Naive thymus-derived CD4-positive, alpha-beta T cell (primary cell): ENCODE measurements at regions not wholly inside any gene's neighbourhood (a gene's known extent, or its start where the extent isn't known, plus 50 kb on each side); places are given as distances from the start of the nearest gene placed in this dataset.

Experiments used
- ATAC-seq: fragments of 150-1000 bp; cut with Tn5 transposase; 2 replicates; pipeline ENCODE4 v1.10.0; 2021; ENCODE audit warnings: mild to moderate bottlenecking, moderate library complexity
- CTCF ChIA-PET: fragments of 350-600 bp; sonication (Branson Sonifier 250); formaldehyde crosslinking; loops from one replicate; lab custom pipeline; 2021; ENCODE audit warnings: antibody characterized with exemption; lab: Charles Lee
- POLR2A ChIA-PET: fragments of 350-600 bp; sonication (Branson Sonifier 250); formaldehyde crosslinking; loops from one replicate; lab custom pipeline; 2021; ENCODE audit warnings: antibody characterized with exemption, inconsistent platforms; lab: Charles Lee
- DNase-seq, 9 donors: peaks; one replicate each; pipeline versions ENCODE4 v3.0.0 to v3.0.0-alpha.2; 2020 to 2022; ENCODE audit warnings: mixed read lengths in 1 of 9
- H3K27ac ChIP-seq: one replicate; pipeline ENCODE4 v1.7.0; 2013; ENCODE audit warnings: mild to moderate bottlenecking, low read depth, low read length, moderate library complexity
- H3K27me3 ChIP-seq, 2 donors: one replicate each; pipeline ENCODE4 v1.7.0; 2013; ENCODE audit warnings: low read length in 2 of 2, mild to moderate bottlenecking in 2 of 2, moderate library complexity in 2 of 2; ENCODE audit not compliant: control insufficient read depth in 2 of 2, insufficient read depth in 2 of 2
- H3K36me3 ChIP-seq, 3 experiments: 1 replicate in 2 of 3; 2 replicates in 1 of 3; pipeline ENCODE4 v1.7.0; 2013; ENCODE audit warnings: low read length in 3 of 3, mild to moderate bottlenecking in 3 of 3, moderate library complexity in 1 of 3; ENCODE audit not compliant: insufficient read depth in 3 of 3, control insufficient read depth in 2 of 3
- H3K4me1 ChIP-seq, 2 donors: one replicate each; pipeline ENCODE4 v1.7.0; 2013; ENCODE audit warnings: low read length in 2 of 2, mild to moderate bottlenecking in 2 of 2, moderate library complexity in 1 of 2; ENCODE audit not compliant: control insufficient read depth in 2 of 2, insufficient read depth in 2 of 2
- H3K4me3 ChIP-seq: 2 replicates; pipeline ENCODE4 v1.7.0; 2013; ENCODE audit warnings: mild to moderate bottlenecking, low read length
- H3K9me3 ChIP-seq, 3 experiments: 1 replicate in 2 of 3; 2 replicates in 1 of 3; pipeline ENCODE4 v1.7.0; 2013; ENCODE audit warnings: low read length in 3 of 3; ENCODE audit not compliant: control insufficient read depth in 2 of 3
- H3K27ac Mint-ChIP-seq, 9 donors: one replicate each; pipeline ENCODE4 v1.8.0; 2020 to 2022; ENCODE audit warnings: mixed read lengths in 9 of 9, mild to moderate bottlenecking in 8 of 9, moderate library complexity in 5 of 9, inconsistent platforms in 2 of 9
- H3K27me3 Mint-ChIP-seq, 5 donors: one replicate each; pipeline ENCODE4 v1.8.0; 2021 to 2022; ENCODE audit warnings: mixed read lengths in 5 of 5, mild to moderate bottlenecking in 1 of 5
- H3K36me3 Mint-ChIP-seq, 5 donors: one replicate each; pipeline ENCODE4 v1.8.0; 2020 to 2022; ENCODE audit warnings: mixed read lengths in 5 of 5, mild to moderate bottlenecking in 3 of 5, inconsistent platforms in 1 of 5
- H3K4me1 Mint-ChIP-seq, 7 donors: one replicate each; pipeline ENCODE4 v1.8.0; 2020 to 2022; ENCODE audit warnings: mixed read lengths in 7 of 7, mild to moderate bottlenecking in 3 of 7, inconsistent platforms in 1 of 7
- H3K4me3 Mint-ChIP-seq, 10 donors: one replicate each; pipeline ENCODE4 v1.8.0; 2020 to 2022; ENCODE audit warnings: mild to moderate bottlenecking in 10 of 10, mixed read lengths in 10 of 10, moderate library complexity in 6 of 10, inconsistent platforms in 2 of 10
- H3K9me3 Mint-ChIP-seq, 11 donors: one replicate each; pipeline ENCODE4 v1.8.0; 2020 to 2022; ENCODE audit warnings: mixed read lengths in 11 of 11, mild to moderate bottlenecking in 4 of 11, inconsistent platforms in 1 of 11, moderate library complexity in 1 of 11
- intact Hi-C, 2 donors: fragments of 100-400 bp; cut with micrococcal nuclease; formaldehyde crosslinking; loops; one replicate each; pipeline ENCODE4 v1.15.1; 2023

GRCh38 chr22:48975886-48976285 is 851.8 kb downstream of the BRD1 start:
- peaks cover 0 to 46% (median 37%) of the 10 kb centered on the region in 5 donors for H3K27me3 Mint-ChIP-seq
- no peak overlapping the region for H3K4me3 Mint-ChIP-seq
- ChIA-PET CTCF (no interaction called here), POLR2A (no interaction called here)
- ATAC-seq, result no peak
- H3K27ac Mint-ChIP-seq, result no peak overlapping the region
- intact Hi-C loops, result no loop called here
- Histone ChIP-seq H3K9me3 (no peaks in the 10 kb centered on the region), H3K4me3 (no peak overlapping the region), H3K27me3 (no peaks in the 10 kb centered on the region), H3K36me3 (no peaks in the 10 kb centered on the region), H3K4me1 (no peaks in the 10 kb centered on the region), H3K27ac (no peak overlapping the region)
- peaks cover 0 to 6% (median 2%) of the 10 kb centered on the region in 11 donors for H3K9me3 Mint-ChIP-seq
- no peak for DNase-seq
- H3K36me3 Mint-ChIP-seq, result peaks cover 0 to 3% (median 0%) of the 10 kb centered on the region in 5 donors
- no peaks in the 10 kb centered on the region for H3K4me1 Mint-ChIP-seq

- H3K9me3 ChIP-seq, result no peaks in the 10 kb centered on the region
- H3K4me3 Mint-ChIP-seq, result no peak overlapping the region
- POLR2A ChIA-PET, result no interaction called here
Observed at GRCh38 chr22:48975316-48975741, 852.3 kb downstream of the BRD1 start.

GRCh38 chr22:48974443-48975315 is 853.0 kb downstream of the BRD1 start:
- Mint-ChIP-seq H3K36me3 (peaks cover 0 to 3% (median 0%) of the 10 kb centered on the region in 5 donors), H3K27me3 (peaks cover 0 to 45% (median 42%) of the 10 kb centered on the region in 5 donors), H3K27ac (no peak overlapping the region), H3K4me1 (no peaks in the 10 kb centered on the region), H3K9me3 (peaks cover 0 to 6% (median 2%) of the 10 kb centered on the region in 11 donors), H3K4me3 (no peak overlapping the region)
- Histone ChIP-seq H3K4me3 (no peak overlapping the region), H3K36me3 (no peaks in the 10 kb centered on the region), H3K9me3 (no peaks in the 10 kb centered on the region), H3K27me3 (no peaks in the 10 kb centered on the region), H3K27ac (no peak overlapping the region), H3K4me1 (no peaks in the 10 kb centered on the region)
- ATAC-seq (no peak), DNase-seq (no peak)
- intact Hi-C loops, result no loop called here
- CTCF ChIA-PET, result no interaction called here
- POLR2A ChIA-PET, result no interaction called here

More at GRCh38 chr22:48975316-48975741, 852.3 kb downstream of the BRD1 start:
- H3K4me1 ChIP-seq, result no peaks in the 10 kb centered on the region
- H3K4me1 Mint-ChIP-seq, result no peaks in the 10 kb centered on the region
- H3K36me3 Mint-ChIP-seq, result peaks cover 0 to 3% (median 0%) of the 10 kb centered on the region in 5 donors
- no peak overlapping the region for H3K27ac Mint-ChIP-seq
- ATAC-seq, result no peak
- CTCF ChIA-PET, result no interaction called here
- no peak overlapping the region for H3K27ac ChIP-seq
- H3K9me3 Mint-ChIP-seq, result peaks cover 0 to 6% (median 2%) of the 10 kb centered on the region in 11 donors
- no peak for DNase-seq
- H3K27me3 ChIP-seq, result no peaks in the 10 kb centered on the region
- intact Hi-C loops, result no loop called here
- no peaks in the 10 kb centered on the region for H3K36me3 ChIP-seq
- peaks cover 0 to 43% (median 38%) of the 10 kb centered on the region in 5 donors for H3K27me3 Mint-ChIP-seq
- H3K4me3 ChIP-seq, result no peak overlapping the region

- H3K9me3 ChIP-seq, result no peaks in the 10 kb centered on the region
- no peak overlapping the region for H3K4me3 ChIP-seq
- Mint-ChIP-seq H3K4me3 (no peak overlapping the region), H3K27me3 (peaks cover 0 to 42% (median 40%) of the 10 kb centered on the region in 5 donors), H3K9me3 (peaks cover 0 to 4% (median under 1%) of the 10 kb centered on the region in 11 donors), H3K36me3 (peaks cover 0 to under 1% (median 0%) of the 10 kb centered on the region in 5 donors), H3K4me1 (no peaks in the 10 kb centered on the region), H3K27ac (no peak overlapping the region)
- ATAC-seq, result no peak
- POLR2A ChIA-PET, result no interaction called here
- intact Hi-C loops, result no loop called here
- no peaks in the 10 kb centered on the region for H3K36me3 ChIP-seq
- no peaks in the 10 kb centered on the region for H3K27me3 ChIP-seq
- no peak for DNase-seq
- no peak overlapping the region for H3K27ac ChIP-seq
- H3K4me1 ChIP-seq, result no peaks in the 10 kb centered on the region
- CTCF ChIA-PET, result no interaction called here
Observed at GRCh38 chr22:48973694-48974041, 854.0 kb downstream of the BRD1 start.

- peaks cover 0 to 4% (median 0%) of the 10 kb centered on the region in 11 donors for H3K9me3 Mint-ChIP-seq
- no peaks in the 10 kb centered on the region for H3K36me3 Mint-ChIP-seq
- H3K27me3 Mint-ChIP-seq, result peaks cover 0 to 39% (median 35%) of the 10 kb centered on the region in 5 donors
- no peak overlapping the region for H3K4me3 Mint-ChIP-seq
- Histone ChIP-seq H3K4me1 (no peaks in the 10 kb centered on the region), H3K4me3 (no peak overlapping the region), H3K9me3 (no peaks in the 10 kb centered on the region), H3K27me3 (no peaks in the 10 kb centered on the region), H3K36me3 (no peaks in the 10 kb centered on the region), H3K27ac (no peak overlapping the region)
- ChIA-PET CTCF (no interaction called here), POLR2A (no interaction called here)
- DNase-seq (no peak), ATAC-seq (no peak)
- intact Hi-C loops, result no loop called here
- no peak overlapping the region for H3K27ac Mint-ChIP-seq
- no peaks in the 10 kb centered on the region for H3K4me1 Mint-ChIP-seq
Observed at GRCh38 chr22:48972979-48973693, 854.5 kb downstream of the BRD1 start.

GRCh38 chr22:48968201-48968959 is 859.3 kb downstream of the BRD1 start:
- H3K4me3 Mint-ChIP-seq, result no peak overlapping the region
- H3K36me3 ChIP-seq, result no peaks in the 10 kb centered on the region
- no peaks in the 10 kb centered on the region for H3K4me1 ChIP-seq
- H3K27ac Mint-ChIP-seq, result no peak overlapping the region
- intact Hi-C loops, result no loop called here
- peak; percentile 22 for ATAC-seq
- H3K9me3 ChIP-seq, result no peaks in the 10 kb centered on the region
- peaks cover 4 to 31% (median 19%) of the 10 kb centered on the region in 5 donors for H3K27me3 Mint-ChIP-seq
- peak in 4 of 9 donors; percentile 4 to 24 (median 10) for DNase-seq
- no peaks in the 10 kb centered on the region for H3K27me3 ChIP-seq
- no peak overlapping the region for H3K27ac ChIP-seq
- no peak overlapping the region for H3K4me3 ChIP-seq
- ChIA-PET CTCF (no interaction called here), POLR2A (no interaction called here)
- no peaks in the 10 kb centered on the region for H3K4me1 Mint-ChIP-seq
- H3K9me3 Mint-ChIP-seq, result peaks cover 0 to 2% (median 0%) of the 10 kb centered on the region in 11 donors
- H3K36me3 Mint-ChIP-seq, result no peaks in the 10 kb centered on the region
